H9 (cell line): ENCODE measurements at regions not wholly inside any gene's neighbourhood (a gene's known extent, or its start where the extent isn't known, plus 50 kb on each side); places are given as distances from the start of the nearest gene placed in this dataset.

Experiments used
- DNase-seq: peaks from one replicate; pipeline ENCODE4 v3.0.0-alpha.2; 2017
- H2AFZ ChIP-seq: one replicate; pipeline ENCODE4 v1.6.1; 2013; ENCODE audit warnings: mild to moderate bottlenecking, low read length, control low read depth, moderate library complexity
- H2AK5ac ChIP-seq: 2 replicates; pipeline ENCODE4 v1.6.1; 2013; ENCODE audit warnings: low read length, control low read depth, mixed read lengths; ENCODE audit not compliant: insufficient read length
- H2BK120ac ChIP-seq: one replicate; pipeline ENCODE4 v1.6.1; 2013; ENCODE audit warnings: low read depth, mild to moderate bottlenecking, low read length, control low read depth, inconsistent platforms; ENCODE audit not compliant: poor library complexity, severe bottlenecking
- H2BK12ac ChIP-seq: 2 replicates; pipeline ENCODE4 v1.6.1; 2013; ENCODE audit warnings: low read length, control low read depth, mixed read lengths, low read depth; ENCODE audit not compliant: insufficient read length
- H2BK15ac ChIP-seq: 2 replicates; pipeline ENCODE4 v1.6.1; 2013; ENCODE audit warnings: low read depth, low read length, control low read depth
- H2BK20ac ChIP-seq: one replicate; pipeline ENCODE4 v1.6.1; 2013; ENCODE audit warnings: low read depth, mild to moderate bottlenecking, low read length, control low read depth, inconsistent platforms; ENCODE audit not compliant: poor library complexity, severe bottlenecking
- H2BK5ac ChIP-seq: 2 replicates; pipeline ENCODE4 v1.6.1; 2013; ENCODE audit warnings: low read length, control low read depth, mixed read lengths; ENCODE audit not compliant: insufficient read length
- H3K14ac ChIP-seq: 2 replicates; pipeline ENCODE4 v1.6.1; 2013; ENCODE audit warnings: low read length, control low read depth; ENCODE audit not compliant: insufficient read depth
- H3K18ac ChIP-seq: 2 replicates; pipeline ENCODE4 v1.6.1; 2013; ENCODE audit warnings: low read depth, mild to moderate bottlenecking, mixed read lengths, low read length, control low read depth; ENCODE audit not compliant: insufficient read length
- H3K23ac ChIP-seq: 2 replicates; pipeline ENCODE4 v1.6.1; 2013; ENCODE audit warnings: low read length, control low read depth, mixed read lengths, low read depth; ENCODE audit not compliant: insufficient read length
- H3K23me2 ChIP-seq: 2 replicates; pipeline ENCODE4 v1.6.1; 2013; ENCODE audit warnings: low read depth, mild to moderate bottlenecking, mixed read lengths, low read length, control low read depth; ENCODE audit not compliant: insufficient read length, poor library complexity, severe bottlenecking
- H3K27ac ChIP-seq: 2 replicates; pipeline ENCODE4 v1.5.1; 2013; ENCODE audit warnings: low read length, control low read depth, mixed read lengths, low read depth; ENCODE audit not compliant: insufficient read length
- H3K27me3 ChIP-seq: 2 replicates; pipeline ENCODE4 v1.6.1; 2013; ENCODE audit warnings: low read length, control low read depth, inconsistent platforms; ENCODE audit not compliant: insufficient read depth
- H3K4ac ChIP-seq: 2 replicates; pipeline ENCODE4 v1.6.1; 2013; ENCODE audit warnings: low read depth, mild to moderate bottlenecking, control low read depth, inconsistent platforms, low read length, moderate library complexity
- H3K4me1 ChIP-seq: 2 replicates; pipeline ENCODE4 v1.6.1; 2013; ENCODE audit warnings: low read length, control low read depth, inconsistent platforms; ENCODE audit not compliant: insufficient read depth
- H3K4me2 ChIP-seq: 2 replicates; pipeline ENCODE4 v1.6.1; 2013; ENCODE audit warnings: low read length, control low read depth, mixed read lengths; ENCODE audit not compliant: insufficient read length, insufficient read depth
- H3K56ac ChIP-seq: 2 replicates; pipeline ENCODE4 v1.6.1; 2013; ENCODE audit warnings: low read depth, mild to moderate bottlenecking, mixed read lengths, low read length, control low read depth; ENCODE audit not compliant: insufficient read length
- H3K79me1 ChIP-seq: 2 replicates; pipeline ENCODE4 v1.6.1; 2013; ENCODE audit warnings: low read depth, mild to moderate bottlenecking, moderate library complexity, low read length, control low read depth, inconsistent platforms; ENCODE audit not compliant: insufficient read depth, poor library complexity, severe bottlenecking
- H3K79me2 ChIP-seq: 2 replicates; pipeline ENCODE4 v1.6.1; 2013; ENCODE audit warnings: low read length, control low read depth, inconsistent platforms; ENCODE audit not compliant: insufficient read depth
- H3K9ac ChIP-seq: 2 replicates; pipeline ENCODE4 v1.6.1; 2013; ENCODE audit warnings: low read length, control low read depth, mixed read lengths; ENCODE audit not compliant: insufficient read length; ENCODE audit errors: extremely low read depth
- H3K9me3 ChIP-seq: one replicate; pipeline ENCODE4 v1.6.1; 2013; ENCODE audit warnings: low read depth, low read length, inconsistent platforms; ENCODE audit not compliant: control insufficient read depth
- H3T11ph ChIP-seq: one replicate; pipeline ENCODE4 v1.6.1; 2013; ENCODE audit warnings: mild to moderate bottlenecking, low read length, control low read depth, inconsistent platforms
- H4K20me1 ChIP-seq: one replicate; pipeline ENCODE4 v1.6.1; 2013; ENCODE audit not compliant: control insufficient read depth, insufficient read length, insufficient read depth
- H4K5ac ChIP-seq: 2 replicates; pipeline ENCODE4 v1.6.1; 2013; ENCODE audit warnings: low read depth, mild to moderate bottlenecking, mixed read lengths, low read length, control low read depth; ENCODE audit not compliant: insufficient read length
- H4K8ac ChIP-seq: replicated peaks from 2 replicates; pipeline ENCODE4 v1.6.1; 2013; ENCODE audit warnings: low read length, control low read depth, mixed read lengths, low read depth; ENCODE audit not compliant: insufficient read length
- H4K91ac ChIP-seq: 2 replicates; pipeline ENCODE4 v1.6.1; 2013; ENCODE audit warnings: low read depth, mild to moderate bottlenecking, moderate library complexity, mixed read lengths, low read length, control low read depth; ENCODE audit not compliant: insufficient read length
- H3K27ac Mint-ChIP-seq, 3 experiments: 2 replicates in 2 of 3; 3 replicates in 1 of 3; pipeline ENCODE4 v1.8.0; 2020 to 2021; ENCODE audit warnings: mixed read lengths in 3 of 3, mild to moderate bottlenecking in 1 of 3, moderate library complexity in 1 of 3
- H3K27me3 Mint-ChIP-seq: 2 replicates; pipeline ENCODE4 v1.8.0; 2021; ENCODE audit warnings: low read depth, mild to moderate bottlenecking, moderate library complexity, mixed read lengths
- H3K36me3 Mint-ChIP-seq, 3 experiments: 2 replicates in 2 of 3; 3 replicates in 1 of 3; pipeline ENCODE4 v1.8.0; 2020 to 2021; ENCODE audit warnings: low read depth in 3 of 3, mixed read lengths in 3 of 3; ENCODE audit not compliant: insufficient read depth in 1 of 3
- H3K4me1 Mint-ChIP-seq, 2 experiments: 2 replicates each; pipeline ENCODE4 v1.8.0; 2020; ENCODE audit warnings: mixed read lengths in 2 of 2
- H3K4me3 Mint-ChIP-seq, 2 experiments: 2 replicates in 1 of 2; 3 replicates in 1 of 2; pipeline ENCODE4 v1.8.0; 2020 to 2021; ENCODE audit warnings: mild to moderate bottlenecking in 2 of 2, mixed read lengths in 2 of 2, moderate library complexity in 1 of 2
- H3K9me3 Mint-ChIP-seq, 2 experiments: 2 replicates in 1 of 2; 3 replicates in 1 of 2; pipeline ENCODE4 v1.8.0; 2020; ENCODE audit warnings: mild to moderate bottlenecking in 2 of 2, mixed read lengths in 2 of 2, moderate library complexity in 1 of 2
- whole genome bisulfite sequencing: extraction: QIAGEN DNeasy Blood & Tissue Kit; methylation state at CpG from one replicate; pipeline ENCODE4 v1.1.7; 2013; ENCODE audit warnings: missing lambda C conversion rate, low lambda C conversion rate, mixed read lengths; ENCODE audit not compliant: insufficient read length; ENCODE audit errors: extremely low coverage; 5-methylcytosine and 5-hydroxymethylcytosine counted together
- TF ChIP-seq, protein P1 (sequence below): fragments of 200-600 bp; sonication (generic); conservative IDR thresholded peaks from 3 replicates; pipeline ENCODE4 v1.8.0; 2021; ENCODE audit warnings: antibody characterized with exemption, mild to moderate bottlenecking

DNA sequence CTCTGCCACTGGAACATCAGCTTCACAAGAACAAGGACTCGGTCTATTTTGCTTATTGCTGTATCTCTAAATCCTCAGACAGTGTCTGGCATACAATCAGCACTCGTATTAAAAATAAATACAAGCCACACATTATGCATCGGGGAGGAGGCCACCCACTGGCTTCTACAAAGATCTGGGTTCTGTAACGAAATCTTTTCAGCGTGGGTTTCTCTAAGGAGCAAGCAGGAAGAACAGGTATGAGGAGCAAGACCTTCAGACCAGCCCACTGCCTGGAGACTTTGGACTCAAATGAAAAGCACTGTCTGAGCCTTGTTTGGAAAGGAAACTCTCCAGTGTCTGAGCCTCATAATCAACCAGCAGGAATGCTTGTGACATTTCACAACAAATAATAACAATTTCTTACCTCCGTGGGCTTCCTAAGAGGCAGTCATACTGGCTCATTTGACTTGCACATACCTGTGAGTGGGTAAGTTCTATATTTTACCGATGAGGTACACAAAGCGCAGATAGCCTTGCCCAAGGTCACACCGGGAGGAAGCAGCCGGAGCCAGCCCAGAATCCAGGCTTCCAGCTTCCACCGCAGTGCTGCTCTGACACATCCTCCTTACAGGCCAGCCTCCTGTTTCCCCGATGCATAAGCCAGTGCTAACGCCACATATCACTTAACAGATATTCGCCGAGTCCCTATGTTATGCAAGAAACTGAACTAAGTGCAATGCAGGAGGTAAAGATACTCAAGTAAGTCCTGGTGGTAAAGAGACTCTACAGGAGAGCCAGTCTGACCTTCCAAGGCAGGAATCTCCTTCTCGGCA is 118.6 kb upstream of the TNRC6C start:
- Mint-ChIP-seq H3K9me3 (no peaks in the 10 kb centered on the region), H3K27me3 (no peaks in the 10 kb centered on the region; the same call in none of the 2 replicates), H3K36me3 (no peaks in the 10 kb centered on the region), H3K27ac (no peak overlapping the region), H3K4me1 (peaks cover 8 to 17% of the 10 kb centered on the region in 2 experiments), H3K4me3 (no peak overlapping the region)
- Histone ChIP-seq H3K27me3 (no peaks in the 10 kb centered on the region), H4K5ac (no peak overlapping the region), H3K79me1 (no peaks in the 10 kb centered on the region), H3K23me2 (no peaks in the 10 kb centered on the region), H3K79me2 (no peaks in the 10 kb centered on the region), H3T11ph (no peak overlapping the region), H3K4me2 (no peak overlapping the region), H2BK5ac (no peak overlapping the region), H2BK120ac (no peak overlapping the region), H3K9me3 (no peaks in the 10 kb centered on the region), H3K27ac (no peak overlapping the region), H3K23ac (no peak overlapping the region), H2BK12ac (no peak overlapping the region), H4K20me1 (no peaks in the 10 kb centered on the region), H3K56ac (no peak overlapping the region), H3K14ac (no peak overlapping the region), H4K91ac (no peak overlapping the region), H3K18ac (no peak overlapping the region), H2AFZ (no peak overlapping the region), H3K4me1 (no peaks in the 10 kb centered on the region; the same call in 1 of the 2 replicates), H2AK5ac (no peak overlapping the region), H4K8ac (no peak overlapping the region), H3K9ac (no peak overlapping the region), H3K4ac (no peak overlapping the region), H2BK20ac (no peak overlapping the region), H2BK15ac (no peak overlapping the region)
- TF ChIP-seq, protein P1, sequence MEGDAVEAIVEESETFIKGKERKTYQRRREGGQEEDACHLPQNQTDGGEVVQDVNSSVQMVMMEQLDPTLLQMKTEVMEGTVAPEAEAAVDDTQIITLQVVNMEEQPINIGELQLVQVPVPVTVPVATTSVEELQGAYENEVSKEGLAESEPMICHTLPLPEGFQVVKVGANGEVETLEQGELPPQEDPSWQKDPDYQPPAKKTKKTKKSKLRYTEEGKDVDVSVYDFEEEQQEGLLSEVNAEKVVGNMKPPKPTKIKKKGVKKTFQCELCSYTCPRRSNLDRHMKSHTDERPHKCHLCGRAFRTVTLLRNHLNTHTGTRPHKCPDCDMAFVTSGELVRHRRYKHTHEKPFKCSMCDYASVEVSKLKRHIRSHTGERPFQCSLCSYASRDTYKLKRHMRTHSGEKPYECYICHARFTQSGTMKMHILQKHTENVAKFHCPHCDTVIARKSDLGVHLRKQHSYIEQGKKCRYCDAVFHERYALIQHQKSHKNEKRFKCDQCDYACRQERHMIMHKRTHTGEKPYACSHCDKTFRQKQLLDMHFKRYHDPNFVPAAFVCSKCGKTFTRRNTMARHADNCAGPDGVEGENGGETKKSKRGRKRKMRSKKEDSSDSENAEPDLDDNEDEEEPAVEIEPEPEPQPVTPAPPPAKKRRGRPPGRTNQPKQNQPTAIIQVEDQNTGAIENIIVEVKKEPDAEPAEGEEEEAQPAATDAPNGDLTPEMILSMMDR, result no peak
- WGBS, result no CpG with 5 or more reads among the region's 16 CpGs
- DNase-seq, result no peak
